GM21447 (cell line): ENCODE measurements at regions not wholly inside any gene's neighbourhood (a gene's known extent, or its start where the extent isn't known, plus 50 kb on each side); places are given as distances from the start of the nearest gene placed in this dataset.
"Not testable (repeated sequence)": the region's sequence is repeated elsewhere in the genome, so short reads cannot be mapped to it uniquely, and the experiment has no call there.

Experiments used
- ATAC-seq: cut with Tn5 transposase; IDR thresholded peaks from one replicate; pipeline ENCODE4 v1.9.1; 2021; ENCODE audit not compliant: unreplicated experiment

GRCh38 chr2:8441986-8442385 is 239.9 kb upstream of the ID2 start:
- ATAC-seq = no peak

- ATAC-seq = no peak
Observed at GRCh38 chr2:8442833-8443486, 238.9 kb upstream of the ID2 start.

GRCh38 chr2:8445580-8445979 is 236.3 kb upstream of the ID2 start:
- no peak for ATAC-seq

- not testable (repeated sequence) for ATAC-seq
Observed at GRCh38 chr2:8446751-8447150, 235.1 kb upstream of the ID2 start.

- ATAC-seq = no peak
Observed at GRCh38 chr2:8447610-8448221, 234.1 kb upstream of the ID2 start.

- no peak for ATAC-seq
Observed at GRCh38 chr2:8448824-8449556, 232.9 kb upstream of the ID2 start.

- ATAC-seq = no peak
Observed at GRCh38 chr2:8451273-8451672, 230.6 kb upstream of the ID2 start.

- ATAC-seq = no peak
Observed at GRCh38 chr2:8452296-8452695, 229.6 kb upstream of the ID2 start.

- ATAC-seq = no peak
Observed at GRCh38 chr2:8452979-8453903, 228.6 kb upstream of the ID2 start.

- no peak for ATAC-seq
Observed at GRCh38 chr2:8453904-8454302, 228.0 kb upstream of the ID2 start.

GRCh38 chr2:8454797-8455196 is 227.1 kb upstream of the ID2 start:
- ATAC-seq = no peak

GRCh38 chr2:8455236-8456150 is 226.4 kb upstream of the ID2 start:
- no peak for ATAC-seq

- peak; percentile 78 for ATAC-seq
Observed at GRCh38 chr2:8456151-8457091, 225.4 kb upstream of the ID2 start.

GRCh38 chr2:8457092-8457481 is 224.8 kb upstream of the ID2 start:
- no peak for ATAC-seq

- ATAC-seq = no peak
Observed at GRCh38 chr2:8457699-8458502, 224.0 kb upstream of the ID2 start.

- no peak for ATAC-seq
Observed at GRCh38 chr2:8458503-8459459, 223.1 kb upstream of the ID2 start.

GRCh38 chr2:8459474-8459873 is 222.4 kb upstream of the ID2 start:
- ATAC-seq = no peak
